Right lobe of liver (tissue), 4 donors: ENCODE measurements at regions not wholly inside any gene's neighbourhood (a gene's known extent, or its start where the extent isn't known, plus 50 kb on each side); places are given as distances from the start of the nearest gene placed in this dataset.

Source experiments
- CTCF ChIP-seq, 4 donors: fragments of 200-600 bp in 3 of 4; fragments of 450-650 bp in 1 of 4; IDR thresholded peaks; one replicate each; pipeline versions ENCODE4 v1.5.1 to v1.8.0; 2016 to 2022; ENCODE audit warnings: antibody characterized with exemption in 4 of 4, mild to moderate bottlenecking in 2 of 4
- POLR2A ChIP-seq: fragments of 450-650 bp; IDR thresholded peaks from one replicate; pipeline ENCODE4 v1.6.1; 2017; ENCODE audit warnings: antibody characterized with exemption, mild to moderate bottlenecking
- donor health status: DM: no; HTN: no; CAD: no.
- donor health status: DM: no; HTN: no; CAD: no.
- donor health status: DM: no; HTN: yes; CAD: no.

- no peak for TF ChIP-seq CTCF (IDR thresholded peaks at IDR 0.05)
- TF ChIP-seq POLR2A, result no peak
Observed at GRCh38 chr20:40763646-40764295, 74.7 kb upstream of the MAFB start.
